ENCODE measurements at regions not wholly inside any gene's neighbourhood (a gene's known extent, or its start where the extent isn't known, plus 50 kb on each side); places are given as distances from the start of the nearest gene placed in this dataset.

GRCh38 chr17:34071886-34072420, 183.1 kb upstream of the CCL2 start:
- TF ChIP-seq TCF12 (IDR thresholded peaks at IDR 0.05; ENCODE audit: low read depth) (no peak), CREB1 (IDR thresholded peaks at IDR 0.05; ENCODE audit: low read depth) (no peak), TAF1 (IDR thresholded peaks at IDR 0.05; ENCODE audit: low read depth) (no peak)

Data from Ishikawa (cell line).